ENCODE measurements at regions not wholly inside any gene's neighbourhood (a gene's known extent, or its start where the extent isn't known, plus 50 kb on each side); places are given as distances from the start of the nearest gene placed in this dataset.
A peak's percentile ranks its signal among the peaks of the same experiment; 100 is the strongest.

DNA sequence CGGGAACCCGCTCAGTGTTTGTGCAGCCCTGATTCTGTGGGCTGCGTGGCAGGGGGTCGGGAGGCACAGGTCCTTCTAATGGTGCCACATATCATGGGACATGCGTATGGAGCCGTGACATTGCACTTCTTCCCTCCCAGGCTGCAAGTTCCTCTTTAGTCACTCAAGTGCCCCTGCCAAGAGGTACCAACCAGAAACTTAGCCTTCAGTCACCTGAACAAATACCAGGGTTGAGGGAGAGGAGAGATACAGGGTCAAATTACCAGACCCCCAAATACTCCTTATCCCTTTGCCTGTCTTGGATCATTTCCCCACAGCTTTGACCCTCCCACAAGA is 209.1 kb downstream of the BUD13 start:
- H3K27me3 ChIP-seq (replicated peaks; ENCODE audit: control insufficient read depth, insufficient read depth, low read length), result no peaks in the 10 kb centered on the region
- intact Hi-C loops (cut with micrococcal nuclease; ENCODE audit: unreplicated experiment), result no loop called here
- H3K4me1 ChIP-seq, result peaks cover 14% of the 10 kb centered on the region
- no peak for DNase-seq
- Mint-ChIP-seq H3K36me3 (ENCODE audit: insufficient read depth, unreplicated experiment) (no peaks in the 10 kb centered on the region), H3K9me3 (ENCODE audit: unreplicated experiment) (peaks cover 10% of the 10 kb centered on the region), H3K27ac (ENCODE audit: unreplicated experiment) (no peak overlapping the region), H3K4me3 (ENCODE audit: unreplicated experiment) (peak overlapping the region; percentile 1), H3K27me3 (ENCODE audit: insufficient read depth, unreplicated experiment) (no peaks in the 10 kb centered on the region), H3K4me1 (ENCODE audit: low read depth, unreplicated experiment) (peaks cover 10% of the 10 kb centered on the region)
- BruUV-seq (replicated peaks), result no TSS peak
- no peak overlapping the region for H3K4me3 ChIP-seq (ENCODE audit: low read depth, low read length)
- POLR2A ChIA-PET, result no interaction called here
- no peaks in the 10 kb centered on the region for H3K36me3 ChIP-seq (ENCODE audit: control insufficient read depth, insufficient read depth, low read length)
- TF ChIP-seq, protein P1, sequence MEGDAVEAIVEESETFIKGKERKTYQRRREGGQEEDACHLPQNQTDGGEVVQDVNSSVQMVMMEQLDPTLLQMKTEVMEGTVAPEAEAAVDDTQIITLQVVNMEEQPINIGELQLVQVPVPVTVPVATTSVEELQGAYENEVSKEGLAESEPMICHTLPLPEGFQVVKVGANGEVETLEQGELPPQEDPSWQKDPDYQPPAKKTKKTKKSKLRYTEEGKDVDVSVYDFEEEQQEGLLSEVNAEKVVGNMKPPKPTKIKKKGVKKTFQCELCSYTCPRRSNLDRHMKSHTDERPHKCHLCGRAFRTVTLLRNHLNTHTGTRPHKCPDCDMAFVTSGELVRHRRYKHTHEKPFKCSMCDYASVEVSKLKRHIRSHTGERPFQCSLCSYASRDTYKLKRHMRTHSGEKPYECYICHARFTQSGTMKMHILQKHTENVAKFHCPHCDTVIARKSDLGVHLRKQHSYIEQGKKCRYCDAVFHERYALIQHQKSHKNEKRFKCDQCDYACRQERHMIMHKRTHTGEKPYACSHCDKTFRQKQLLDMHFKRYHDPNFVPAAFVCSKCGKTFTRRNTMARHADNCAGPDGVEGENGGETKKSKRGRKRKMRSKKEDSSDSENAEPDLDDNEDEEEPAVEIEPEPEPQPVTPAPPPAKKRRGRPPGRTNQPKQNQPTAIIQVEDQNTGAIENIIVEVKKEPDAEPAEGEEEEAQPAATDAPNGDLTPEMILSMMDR (IDR thresholded peaks at IDR 0.05; ENCODE audit: insufficient read depth in 1 of 2, low read depth in 1 of 2, low read length in 1 of 2, severe bottlenecking in 1 of 2, unreplicated experiment in 1 of 2), result no peak
- H3K9me3 ChIP-seq, result no peaks in the 10 kb centered on the region
- CTCF ChIA-PET, result interaction anchor here (0.5 to 1.0 kb wide), 5 partner anchors 16 to 644 kb away, joined by 3 to 4 read pairs (median 3); no protein-coding TSS in a partner anchor

DNA sequence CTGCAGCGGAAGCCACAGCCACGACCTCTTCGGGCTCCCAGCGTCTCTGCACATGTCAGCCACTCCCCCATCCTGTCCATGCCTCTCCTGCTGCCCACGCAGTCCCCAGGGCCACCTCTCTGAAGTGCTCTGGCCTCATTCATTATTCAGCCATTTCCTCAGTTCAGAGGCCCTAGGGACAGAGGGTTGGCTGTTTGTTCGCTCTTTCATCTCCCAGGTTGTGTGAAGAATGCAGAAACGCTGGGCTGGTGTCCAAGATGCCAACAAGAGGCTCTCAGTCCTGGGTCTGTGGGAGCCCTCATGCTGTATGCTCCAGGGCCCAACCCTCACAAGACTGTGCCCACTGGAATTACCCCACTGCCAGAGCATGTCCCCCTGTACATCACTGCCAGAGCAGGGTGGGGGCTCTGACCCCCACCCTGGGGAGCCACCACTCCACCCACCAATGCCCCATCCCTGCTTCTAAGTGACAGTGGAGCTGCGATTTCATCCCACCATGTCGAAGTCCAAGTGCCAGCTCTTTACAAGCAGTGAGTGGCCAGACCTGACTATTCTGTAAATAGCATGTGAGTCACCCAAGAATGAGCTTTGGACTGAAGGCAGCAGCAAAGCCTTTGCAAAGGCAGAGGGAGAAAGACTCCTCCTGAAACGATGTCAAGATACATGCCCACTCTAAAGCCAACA is 209.6 kb downstream of the BUD13 start:
- CTCF ChIA-PET, result interaction anchor here (0.5 to 1.0 kb wide), 7 partner anchors 17 to 644 kb away, joined by 3 to 4 read pairs (median 3); no protein-coding TSS in a partner anchor
- H3K4me3 ChIP-seq (ENCODE audit: low read depth, low read length), result no peak overlapping the region
- peak overlapping the region; percentile 1 for H3K4me3 Mint-ChIP-seq (ENCODE audit: unreplicated experiment)

GRCh38 chr11:116560589-116560988 is 212.2 kb downstream of the BUD13 start:
- peaks cover 14% of the 10 kb centered on the region for H3K4me1 ChIP-seq
- H3K27ac Mint-ChIP-seq (ENCODE audit: unreplicated experiment), result no peak overlapping the region
- TF ChIP-seq, protein P1 (IDR thresholded peaks at IDR 0.05; ENCODE audit: insufficient read depth in 1 of 2, low read depth in 1 of 2, low read length in 1 of 2, severe bottlenecking in 1 of 2, unreplicated experiment in 1 of 2), result no peak
- peaks cover 4% of the 10 kb centered on the region for H3K9me3 Mint-ChIP-seq (ENCODE audit: unreplicated experiment)
- no TSS peak for BruUV-seq (replicated peaks)
- H3K27me3 ChIP-seq (replicated peaks; ENCODE audit: control insufficient read depth, insufficient read depth, low read length), result 0 out of 2 replicates have a peak, but pooled peaks cover 4% of the 10 kb centered on the region
- no peak for DNase-seq
- no peak overlapping the region for H3K4me3 ChIP-seq (ENCODE audit: low read depth, low read length)
- no peaks in the 10 kb centered on the region for H3K36me3 ChIP-seq (ENCODE audit: control insufficient read depth, insufficient read depth, low read length)
- peaks cover 6% of the 10 kb centered on the region for H3K27me3 Mint-ChIP-seq (ENCODE audit: insufficient read depth, unreplicated experiment)
- H3K4me3 Mint-ChIP-seq (ENCODE audit: unreplicated experiment), result no peak overlapping the region
- ChIA-PET POLR2A (no interaction called here), CTCF (interaction anchor here (0.6 kb wide), 1 partner anchor 89 kb away, joined by 5 read pairs; no protein-coding TSS in a partner anchor)
- intact Hi-C loops (cut with micrococcal nuclease; ENCODE audit: unreplicated experiment), result no loop called here
- H3K36me3 Mint-ChIP-seq (ENCODE audit: insufficient read depth, unreplicated experiment), result no peaks in the 10 kb centered on the region
- no peaks in the 10 kb centered on the region for H3K9me3 ChIP-seq
- peaks cover 10% of the 10 kb centered on the region for H3K4me1 Mint-ChIP-seq (ENCODE audit: low read depth, unreplicated experiment)

More for the DNA sequence above, 209.6 kb downstream of the BUD13 start:
- Mint-ChIP-seq H3K36me3 (ENCODE audit: insufficient read depth, unreplicated experiment) (no peaks in the 10 kb centered on the region), H3K4me1 (ENCODE audit: low read depth, unreplicated experiment) (peaks cover 10% of the 10 kb centered on the region), H3K9me3 (ENCODE audit: unreplicated experiment) (peaks cover 10% of the 10 kb centered on the region), H3K27me3 (ENCODE audit: insufficient read depth, unreplicated experiment) (peaks cover 2% of the 10 kb centered on the region), H3K27ac (ENCODE audit: unreplicated experiment) (no peak overlapping the region)
- no peaks in the 10 kb centered on the region for H3K9me3 ChIP-seq
- TF ChIP-seq, protein P1 (IDR thresholded peaks at IDR 0.05; ENCODE audit: insufficient read depth in 1 of 2, low read depth in 1 of 2, low read length in 1 of 2, severe bottlenecking in 1 of 2, unreplicated experiment in 1 of 2), result no peak
- peaks cover 14% of the 10 kb centered on the region for H3K4me1 ChIP-seq
- intact Hi-C loops (cut with micrococcal nuclease; ENCODE audit: unreplicated experiment), result no loop called here
- no peaks in the 10 kb centered on the region for H3K36me3 ChIP-seq (ENCODE audit: control insufficient read depth, insufficient read depth, low read length)
- no TSS peak for BruUV-seq (replicated peaks)
- no peaks in the 10 kb centered on the region for H3K27me3 ChIP-seq (replicated peaks; ENCODE audit: control insufficient read depth, insufficient read depth, low read length)
- POLR2A ChIA-PET, result no interaction called here
- peak; percentile 66 to 74 for DNase-seq

Measured in Caco-2 (cell line).